Mesenchymal stem cell (in vitro differentiated cells and primary cell): ENCODE measurements at regions not wholly inside any gene's neighbourhood (a gene's known extent, or its start where the extent isn't known, plus 50 kb on each side); places are given as distances from the start of the nearest gene placed in this dataset.

ENCODE experiments used
- DNase-seq: peaks from one replicate; pipeline ENCODE4 v3.0.0-alpha.2; 2013
- H2AFZ ChIP-seq: one replicate; pipeline ENCODE4 v1.6.1; 2013; ENCODE audit warnings: low read depth, mild to moderate bottlenecking, control low read depth, inconsistent platforms, low read length, moderate library complexity
- H2AK5ac ChIP-seq: 2 replicates; pipeline ENCODE4 v1.6.1; 2013; ENCODE audit warnings: low read length, moderate library complexity, mild to moderate bottlenecking, inconsistent platforms; ENCODE audit not compliant: severe bottlenecking
- H2BK120ac ChIP-seq: one replicate; pipeline ENCODE4 v1.6.1; 2013; ENCODE audit warnings: low read depth, mild to moderate bottlenecking, inconsistent platforms, low read length, moderate library complexity
- H2BK12ac ChIP-seq, 2 experiments: one replicate each; pipeline ENCODE4 v1.6.1; 2013; ENCODE audit warnings: inconsistent platforms in 2 of 2, low read length in 2 of 2, mild to moderate bottlenecking in 2 of 2, moderate library complexity in 2 of 2, control low read depth in 1 of 2
- H2BK15ac ChIP-seq: one replicate; pipeline ENCODE4 v1.6.1; 2013; ENCODE audit warnings: mild to moderate bottlenecking, low read depth, inconsistent platforms; ENCODE audit not compliant: poor library complexity, severe bottlenecking
- H2BK5ac ChIP-seq: 2 replicates; pipeline ENCODE4 v1.6.1; 2013; ENCODE audit warnings: low read depth, mild to moderate bottlenecking, low read length, control low read depth, inconsistent platforms; ENCODE audit not compliant: poor library complexity, severe bottlenecking
- H3K14ac ChIP-seq, 2 experiments: one replicate each; pipeline ENCODE4 v1.6.1; 2013; ENCODE audit warnings: inconsistent platforms in 2 of 2, low read length in 2 of 2, control low read depth in 1 of 2, mild to moderate bottlenecking in 1 of 2, moderate library complexity in 1 of 2
- H3K18ac ChIP-seq, 2 experiments: one replicate each; pipeline ENCODE4 v1.6.1; 2013; ENCODE audit warnings: inconsistent platforms in 2 of 2, low read length in 2 of 2, control low read depth in 1 of 2, low read depth in 1 of 2, mild to moderate bottlenecking in 1 of 2
- H3K23ac ChIP-seq, 2 experiments: one replicate each; pipeline ENCODE4 v1.6.1; 2013; ENCODE audit warnings: inconsistent platforms in 2 of 2, low read length in 2 of 2, mild to moderate bottlenecking in 2 of 2, moderate library complexity in 2 of 2, control low read depth in 1 of 2
- H3K27ac ChIP-seq: 2 replicates; pipeline ENCODE4 v1.5.1; 2013; ENCODE audit warnings: mild to moderate bottlenecking, moderate library complexity, low read length, control low read depth, inconsistent platforms; ENCODE audit not compliant: poor library complexity, severe bottlenecking
- H3K27me3 ChIP-seq, 2 experiments: 2 replicates each; pipeline versions ENCODE4 v1.6.1 to v1.7.0; 2013; ENCODE audit warnings: low read length in 2 of 2, mild to moderate bottlenecking in 2 of 2, moderate library complexity in 2 of 2, control low read depth in 1 of 2, inconsistent platforms in 1 of 2; ENCODE audit not compliant: control insufficient read depth in 1 of 2, insufficient read depth in 1 of 2
- H3K36me3 ChIP-seq, 2 experiments: 2 replicates each; pipeline versions ENCODE4 v1.6.1 to v1.7.0; 2013; ENCODE audit warnings: low read length in 2 of 2, control low read depth in 1 of 2, inconsistent platforms in 1 of 2, low read depth in 1 of 2, mild to moderate bottlenecking in 1 of 2; ENCODE audit not compliant: insufficient read depth in 2 of 2, control insufficient read depth in 1 of 2
- H3K4ac ChIP-seq, 2 experiments: one replicate each; pipeline ENCODE4 v1.6.1; 2013; ENCODE audit warnings: inconsistent platforms in 2 of 2, low read length in 2 of 2, mild to moderate bottlenecking in 2 of 2, moderate library complexity in 2 of 2, control low read depth in 1 of 2, low read depth in 1 of 2
- H3K4me1 ChIP-seq: 2 replicates; pipeline ENCODE4 v1.6.1; 2013; ENCODE audit warnings: low read depth, low read length, control low read depth; ENCODE audit not compliant: control insufficient read depth, insufficient read depth
- H3K4me2 ChIP-seq: 2 replicates; pipeline ENCODE4 v1.6.1; 2013; ENCODE audit warnings: low read length, mild to moderate bottlenecking, inconsistent platforms; ENCODE audit not compliant: poor library complexity, severe bottlenecking
- H3K4me3 ChIP-seq, 2 experiments: 2 replicates each; pipeline versions ENCODE4 v1.5.1 to v1.7.0; 2013; ENCODE audit warnings: low read length in 2 of 2, mild to moderate bottlenecking in 2 of 2, control low read depth in 1 of 2, low read depth in 1 of 2; ENCODE audit not compliant: insufficient read depth in 1 of 2
- H3K79me1 ChIP-seq: replicated peaks from 2 replicates; pipeline ENCODE4 v1.6.1; 2013; ENCODE audit warnings: mild to moderate bottlenecking, control low read depth, low read length, inconsistent platforms; ENCODE audit not compliant: poor library complexity, severe bottlenecking
- H3K9ac ChIP-seq: 2 replicates; pipeline ENCODE4 v1.7.0; 2013; ENCODE audit warnings: mild to moderate bottlenecking, low read length, moderate library complexity
- H3K9me3 ChIP-seq: 2 replicates; pipeline ENCODE4 v1.7.0; 2013; ENCODE audit warnings: mild to moderate bottlenecking, low read length; ENCODE audit not compliant: control insufficient read depth
- H4K8ac ChIP-seq: one replicate; pipeline ENCODE4 v1.6.1; 2013; ENCODE audit warnings: inconsistent platforms, mild to moderate bottlenecking, low read length, moderate library complexity
- H4K91ac ChIP-seq: one replicate; pipeline ENCODE4 v1.6.1; 2013; ENCODE audit warnings: mild to moderate bottlenecking, low read length, inconsistent platforms
- WGBS: methylation state at CpG from one replicate; pipeline ENCODE4 v1.1.7; 2013; ENCODE audit warnings: mixed read lengths; 5-methylcytosine and 5-hydroxymethylcytosine counted together

DNA sequence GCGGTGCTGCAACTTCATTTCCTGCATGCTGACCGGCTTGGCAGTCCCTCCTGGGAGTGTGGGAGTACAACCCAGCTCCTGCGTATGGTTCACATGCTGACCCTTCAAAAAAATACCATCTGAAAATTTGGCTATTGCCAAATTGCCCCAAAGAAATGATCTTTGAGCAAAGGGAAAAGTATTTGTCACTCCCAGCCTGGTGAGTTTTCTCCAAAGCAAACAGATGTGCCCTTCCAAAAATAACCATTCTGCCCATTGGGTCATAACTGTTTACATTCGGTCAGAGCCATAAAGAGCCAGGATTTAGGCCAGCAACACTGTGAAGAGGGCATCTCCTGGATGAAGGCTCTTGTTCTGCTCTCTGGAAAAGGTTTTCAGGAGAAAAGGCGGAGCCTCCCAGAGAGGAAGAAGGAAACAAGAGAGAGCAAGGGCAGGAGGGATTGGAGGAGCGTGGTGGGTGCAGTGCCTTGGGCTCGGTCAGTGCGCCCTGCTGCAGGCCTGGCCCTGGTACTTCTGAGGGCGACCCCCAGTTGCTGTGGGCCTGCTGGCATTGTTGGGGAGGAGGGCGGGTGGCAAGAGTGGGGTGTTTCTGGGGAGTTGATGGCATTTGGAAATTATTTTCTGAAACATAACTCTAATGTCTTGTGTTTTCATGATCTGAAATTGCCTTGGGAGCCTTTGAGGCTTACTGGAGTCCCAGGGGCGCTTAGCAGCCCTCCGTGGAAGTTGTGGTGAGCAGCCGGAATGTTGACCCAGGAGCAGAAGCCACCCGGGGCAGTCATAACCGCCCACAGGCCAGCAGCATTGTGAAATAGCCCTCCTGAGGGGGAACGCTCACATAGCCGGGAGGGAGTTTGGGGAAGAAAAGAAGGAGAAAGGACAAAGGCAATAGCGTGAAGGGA, 248.4 kb downstream of the MYLK4 start:
- no peak for DNase-seq

DNA sequence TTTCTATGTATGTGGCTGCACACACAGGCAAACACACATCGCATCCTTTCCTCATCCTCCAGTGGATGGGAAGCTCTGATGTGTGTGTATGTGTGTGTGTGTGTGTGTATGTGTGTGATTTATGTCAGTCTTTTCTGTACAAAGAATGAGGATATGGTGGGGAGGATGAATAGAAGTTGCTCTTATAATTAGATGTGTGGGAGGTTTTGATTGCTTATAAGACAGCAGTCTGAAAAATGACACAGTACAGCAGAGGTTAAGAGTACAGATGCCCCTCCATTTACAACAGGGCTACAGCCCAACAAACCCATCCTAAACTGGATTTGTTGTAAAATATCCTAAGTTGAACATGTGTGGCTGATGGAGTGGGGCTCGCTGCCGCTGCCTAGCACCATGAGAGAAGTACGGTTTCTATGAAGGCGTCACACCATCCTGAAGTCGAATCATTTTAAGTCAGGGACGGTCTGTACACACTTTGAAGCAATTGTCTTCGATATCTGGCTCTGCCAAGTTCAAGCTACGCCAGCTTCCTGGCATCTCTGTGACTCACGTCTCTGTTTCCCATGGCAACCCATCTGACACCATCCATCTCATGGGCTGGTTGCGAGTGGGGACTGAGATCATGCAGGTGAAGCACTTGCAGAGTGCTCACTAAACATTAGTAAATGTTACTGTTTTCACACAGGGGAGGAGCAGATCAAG, 252.6 kb downstream of the MYLK4 start:
- H3K27me3 ChIP-seq: peaks cover 0 to 12% of the 10 kb centered on the region in 2 experiments
- H3K4me1 ChIP-seq: peaks cover 10% of the 10 kb centered on the region
- no peak overlapping the region for H2AFZ ChIP-seq
- no peak overlapping the region for H3K4ac ChIP-seq
- no peak overlapping the region for H4K91ac ChIP-seq
- no peak overlapping the region for H3K18ac ChIP-seq
- H3K23ac ChIP-seq: no peak overlapping the region
- H4K8ac ChIP-seq: no peak overlapping the region
- H2BK120ac ChIP-seq: no peak overlapping the region
- no peak overlapping the region for H3K4me2 ChIP-seq
- no peak overlapping the region for H2BK12ac ChIP-seq
- no peak overlapping the region for H2BK5ac ChIP-seq
- H3K14ac ChIP-seq: no peak overlapping the region
- H3K79me1 ChIP-seq: no peaks in the 10 kb centered on the region
- H3K4me3 ChIP-seq: no peak overlapping the region
- no peak overlapping the region for H3K9ac ChIP-seq
- 88% methylated on average over 11 of the region's 11 CpGs for WGBS
- DNase-seq: no peak
- no peak overlapping the region for H2BK15ac ChIP-seq
- H3K9me3 ChIP-seq: no peaks in the 10 kb centered on the region
- no peaks in the 10 kb centered on the region for H3K36me3 ChIP-seq
- H2AK5ac ChIP-seq: no peak overlapping the region
- H3K27ac ChIP-seq: no peak overlapping the region

More for the DNA sequence above, 248.4 kb downstream of the MYLK4 start:
- H3K27me3 ChIP-seq: peaks cover 0 to 20% of the 10 kb centered on the region in 2 experiments
- no peak overlapping the region for H3K4me3 ChIP-seq
- no peak overlapping the region for H3K14ac ChIP-seq
- peaks cover 15% of the 10 kb centered on the region for H3K4me1 ChIP-seq
- no peaks in the 10 kb centered on the region for H3K36me3 ChIP-seq
- H3K4me2 ChIP-seq: peak overlapping the region; percentile 14
- 75% methylated on average over 18 of the region's 18 CpGs for WGBS
- H2AK5ac ChIP-seq: peak overlapping the region; percentile 40
- H3K9me3 ChIP-seq: no peaks in the 10 kb centered on the region
- no peak overlapping the region for H2AFZ ChIP-seq
- no peak overlapping the region for H3K23ac ChIP-seq
- H3K27ac ChIP-seq: peak overlapping the region; percentile 28
- no peaks in the 10 kb centered on the region for H3K79me1 ChIP-seq
- no peak overlapping the region for H3K4ac ChIP-seq
- H4K8ac ChIP-seq: no peak overlapping the region
- H2BK120ac ChIP-seq: no peak overlapping the region
- H2BK12ac ChIP-seq: no peak overlapping the region
- H3K9ac ChIP-seq: no peak overlapping the region
- H4K91ac ChIP-seq: no peak overlapping the region
- no peak overlapping the region for H2BK15ac ChIP-seq
- no peak overlapping the region for H2BK5ac ChIP-seq
- H3K18ac ChIP-seq: no peak overlapping the region

DNA sequence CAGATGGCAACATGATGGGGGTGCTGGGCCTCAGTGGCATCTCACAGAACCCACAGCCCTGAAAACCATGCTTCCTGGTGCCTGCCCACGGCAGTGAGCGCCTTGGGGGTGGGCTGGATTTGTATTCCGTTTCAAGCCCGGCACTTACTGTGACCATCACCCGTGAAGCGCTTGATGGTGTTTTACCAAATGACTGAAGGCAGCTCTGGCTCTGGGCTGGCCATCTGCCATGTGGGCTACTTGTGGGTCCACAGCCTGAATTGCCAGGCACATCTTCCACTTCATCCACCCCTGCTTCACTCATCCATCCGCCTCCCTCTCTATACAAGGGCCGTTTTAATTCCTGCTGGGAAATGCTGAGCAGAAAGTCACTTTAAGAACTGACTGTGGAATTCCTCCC, 250.9 kb upstream of the GMDS start:
- H3K36me3 ChIP-seq: no peaks in the 10 kb centered on the region
- no peak overlapping the region for H3K27ac ChIP-seq
- no peak for DNase-seq
- no peak overlapping the region for H2BK12ac ChIP-seq
- no peak overlapping the region for H3K14ac ChIP-seq
- no peak overlapping the region for H4K91ac ChIP-seq
- no peak overlapping the region for H3K4me2 ChIP-seq
- H4K8ac ChIP-seq: no peak overlapping the region
- H2BK5ac ChIP-seq: no peak overlapping the region
- WGBS: 72% methylated on average over 8 of the region's 8 CpGs
- no peak overlapping the region for H3K23ac ChIP-seq
- H3K9me3 ChIP-seq: no peaks in the 10 kb centered on the region
- no peaks in the 10 kb centered on the region for H3K4me1 ChIP-seq
- H2BK120ac ChIP-seq: no peak overlapping the region
- H2AFZ ChIP-seq: no peak overlapping the region
- H3K4ac ChIP-seq: no peak overlapping the region
- no peak overlapping the region for H2BK15ac ChIP-seq
- peaks cover 0 to 17% of the 10 kb centered on the region in 2 experiments for H3K27me3 ChIP-seq
- H2AK5ac ChIP-seq: no peak overlapping the region
- no peak overlapping the region for H3K18ac ChIP-seq
- H3K79me1 ChIP-seq: no peaks in the 10 kb centered on the region
- H3K4me3 ChIP-seq: no peak overlapping the region
- no peak overlapping the region for H3K9ac ChIP-seq
